ENCODE measurements at regions not wholly inside any gene's neighbourhood (a gene's known extent, or its start where the extent isn't known, plus 50 kb on each side); places are given as distances from the start of the nearest gene placed in this dataset.

- TF ChIP-seq CTCF (conservative IDR thresholded peaks at IDR 0.05) (no peak), ZFX (IDR thresholded peaks at IDR 0.05) (no peak)
Observed at GRCh38 chr6:22952097-22952496, 382.7 kb downstream of the HDGFL1 start.
